HG02870 (cell line): ENCODE measurements at regions not wholly inside any gene's neighbourhood (a gene's known extent, or its start where the extent isn't known, plus 50 kb on each side); places are given as distances from the start of the nearest gene placed in this dataset.
"Not testable (repeated sequence)": the region's sequence is repeated elsewhere in the genome, so short reads cannot be mapped to it uniquely, and the experiment has no call there.

Source experiments
- ATAC-seq: cut with Tn5 transposase; IDR thresholded peaks from one replicate; pipeline ENCODE4 v1.9.1; 2021; ENCODE audit warnings: mild to moderate bottlenecking, moderate library complexity; ENCODE audit not compliant: unreplicated experiment

GRCh38 chr18:39188278-39188677 lies 1622.7 kb upstream of the CELF4 start:
- ATAC-seq = no peak

DNA sequence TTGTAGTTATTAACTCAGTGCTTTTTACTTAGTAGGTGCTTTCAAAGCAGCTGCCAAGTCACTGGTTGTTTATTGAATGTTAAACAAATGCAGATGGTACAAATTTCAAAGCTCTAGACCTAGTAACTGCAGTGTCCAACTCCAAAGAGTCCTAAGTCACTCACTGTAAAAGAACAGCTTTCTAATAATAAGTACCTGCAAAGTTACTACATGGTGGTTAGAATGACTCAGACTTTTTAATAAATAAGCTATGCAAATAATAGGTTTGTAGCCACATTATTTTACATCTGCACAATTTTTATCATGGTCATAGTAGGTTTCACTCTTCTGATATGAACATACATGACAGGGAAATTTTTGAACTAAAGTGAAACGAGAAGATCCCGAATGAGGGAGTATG lies 1620.4 kb upstream of the CELF4 start:
- no peak for ATAC-seq

DNA sequence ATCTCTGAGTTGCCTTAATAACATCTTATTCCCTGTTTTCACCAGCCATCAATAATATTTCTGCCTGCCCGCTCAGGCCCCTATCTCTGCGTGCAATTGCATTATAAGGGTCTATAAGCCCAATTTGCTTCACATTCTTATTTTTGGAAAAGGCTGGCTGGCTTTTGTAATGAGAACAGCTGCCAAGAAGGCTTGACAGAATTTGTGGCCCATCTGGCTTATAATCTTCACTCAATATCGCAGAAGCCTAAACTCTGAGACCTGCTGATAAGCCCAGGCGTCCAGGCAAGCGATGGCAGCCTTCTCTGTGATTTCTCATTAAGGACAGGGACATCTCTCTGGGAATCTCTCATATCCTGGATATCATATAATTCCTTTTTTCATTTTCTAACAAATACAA lies 1618.6 kb upstream of the CELF4 start:
- no peak for ATAC-seq

DNA sequence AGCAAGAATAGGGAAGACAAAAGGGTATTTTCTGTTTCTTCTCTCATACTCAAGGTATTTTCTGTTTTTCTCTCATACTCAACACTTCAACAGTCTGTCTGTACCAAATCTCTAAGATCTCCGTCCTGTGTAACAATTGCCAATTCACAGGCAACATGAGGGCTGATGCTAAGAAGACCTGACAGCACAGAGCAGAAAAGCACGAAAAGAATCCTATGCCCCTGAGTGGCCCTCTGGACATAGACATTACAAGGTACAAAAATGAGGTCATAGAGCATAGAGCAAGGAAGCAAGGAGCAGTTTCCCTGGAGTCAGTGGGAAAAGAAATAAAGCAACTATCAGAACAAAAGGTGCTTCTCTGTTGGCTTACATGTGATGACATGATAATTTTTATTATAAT lies 1612.6 kb upstream of the CELF4 start:
- ATAC-seq = no peak

- ATAC-seq = no peak
Observed at GRCh38 chr18:39172695-39173421, 1607.3 kb upstream of the CELF4 start.

- ATAC-seq = no peak
Observed at GRCh38 chr18:39168723-39169122, 1603.1 kb upstream of the CELF4 start.

GRCh38 chr18:39167990-39168389 lies 1602.4 kb upstream of the CELF4 start:
- no peak for ATAC-seq

DNA sequence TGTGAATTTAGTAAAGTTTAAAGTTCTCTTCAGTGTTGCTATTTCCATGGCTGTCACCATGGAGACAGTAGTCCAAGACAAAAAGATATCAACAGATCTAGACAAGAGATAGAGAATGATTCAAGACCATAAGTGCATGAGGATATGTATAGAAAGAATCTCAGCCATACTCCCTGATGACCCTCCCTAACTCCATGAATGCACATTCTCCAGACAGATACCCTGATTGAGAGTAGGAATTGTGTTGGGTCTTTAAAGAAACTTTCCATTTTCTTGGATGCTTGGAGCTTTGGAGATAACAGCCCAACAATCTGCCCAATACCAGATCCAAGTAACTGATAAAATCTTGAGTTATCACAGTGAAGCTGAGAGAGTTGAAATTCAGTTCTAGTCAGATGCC lies 1601.2 kb upstream of the CELF4 start:
- ATAC-seq = no peak

DNA sequence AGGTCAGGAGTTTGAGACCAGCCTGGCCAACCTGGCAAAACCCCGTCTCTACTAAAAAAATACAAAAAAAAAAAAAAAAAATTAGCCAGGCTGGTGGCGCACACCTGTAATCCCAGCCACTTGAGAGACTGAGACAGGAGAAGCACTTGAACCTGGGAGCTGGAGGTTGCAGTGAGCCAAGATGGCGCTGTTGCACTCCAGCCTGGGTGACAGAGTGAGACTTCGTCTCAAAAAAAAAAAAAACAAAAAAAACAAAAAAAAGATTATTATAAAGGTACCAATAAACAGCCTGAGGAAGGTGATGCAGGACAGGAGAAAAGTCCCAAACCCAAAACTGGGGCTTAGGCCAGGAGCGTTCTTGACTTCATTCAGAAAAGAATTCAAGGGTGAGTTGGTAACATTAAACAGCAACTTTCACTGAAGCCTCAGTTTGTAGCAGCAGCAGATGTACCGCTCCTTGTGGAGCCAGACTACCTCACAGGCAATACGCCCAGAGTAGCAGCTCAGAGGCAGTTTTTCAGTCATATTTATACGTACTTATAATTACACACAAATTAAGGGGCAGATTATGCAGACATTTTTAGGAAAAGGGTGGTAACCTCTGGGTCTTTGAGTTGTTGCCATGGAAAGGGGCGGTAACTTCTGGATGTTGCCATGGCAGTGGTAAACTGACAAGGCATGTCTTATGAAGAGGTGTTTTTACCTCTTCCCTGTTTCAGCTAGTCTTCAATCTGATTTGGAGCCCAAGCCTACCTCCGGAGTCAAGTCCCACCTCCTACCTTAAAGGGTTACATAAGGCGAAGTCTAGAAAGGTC lies 1596.6 kb upstream of the CELF4 start:
- ATAC-seq = no peak

- ATAC-seq = no peak
Observed at GRCh38 chr18:39149211-39149806, 1583.7 kb upstream of the CELF4 start.

GRCh38 chr18:39134255-39134654 lies 1568.7 kb upstream of the CELF4 start:
- no peak for ATAC-seq

- not testable (repeated sequence) for ATAC-seq
Observed at GRCh38 chr18:39127538-39127937, 1561.9 kb upstream of the CELF4 start.

DNA sequence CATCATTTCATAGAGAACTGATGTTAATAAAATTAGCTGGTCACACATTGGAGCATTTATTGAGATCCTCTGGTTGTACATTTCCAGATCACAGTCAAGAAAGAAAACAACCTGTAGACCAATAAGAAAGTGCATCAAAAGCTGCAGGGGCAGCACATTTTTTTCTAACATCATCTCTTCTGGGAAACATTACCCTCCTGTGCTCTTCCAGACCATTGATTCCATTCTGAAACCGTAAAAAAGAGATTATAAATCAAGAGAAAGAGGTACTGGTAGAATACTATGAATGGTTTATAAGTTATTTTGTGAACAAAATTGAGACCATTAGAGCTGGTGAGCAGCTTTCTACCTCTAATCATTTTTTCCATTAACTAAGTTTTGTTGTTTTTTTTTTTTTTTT lies 1548.2 kb upstream of the CELF4 start:
- no peak for ATAC-seq

GRCh38 chr18:39105104-39105503 lies 1539.5 kb upstream of the CELF4 start:
- no peak for ATAC-seq

- ATAC-seq = no peak
Observed at GRCh38 chr18:39072970-39073369, 1507.4 kb upstream of the CELF4 start.

DNA sequence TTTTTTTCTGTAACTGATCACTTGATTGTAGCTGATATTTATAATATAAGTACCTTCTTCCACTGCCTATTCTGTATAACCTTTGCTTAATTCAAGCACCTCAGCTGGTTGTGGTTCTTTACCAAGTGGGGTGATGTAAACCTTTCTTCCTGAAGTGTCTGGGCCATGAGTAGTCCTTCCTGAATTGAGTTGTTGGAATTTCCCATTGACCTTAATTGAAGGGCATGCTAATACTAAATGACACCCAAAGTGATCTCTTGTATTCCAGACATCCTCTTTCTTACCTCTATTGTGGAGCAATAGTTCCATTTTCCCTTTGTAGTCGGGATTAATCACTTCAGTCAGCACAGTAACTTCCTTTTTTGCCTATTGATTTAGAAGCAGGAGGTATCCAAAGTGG lies 1496.8 kb upstream of the CELF4 start:
- no peak for ATAC-seq

- ATAC-seq = no peak
Observed at GRCh38 chr18:39058386-39059000, 1492.9 kb upstream of the CELF4 start.

DNA sequence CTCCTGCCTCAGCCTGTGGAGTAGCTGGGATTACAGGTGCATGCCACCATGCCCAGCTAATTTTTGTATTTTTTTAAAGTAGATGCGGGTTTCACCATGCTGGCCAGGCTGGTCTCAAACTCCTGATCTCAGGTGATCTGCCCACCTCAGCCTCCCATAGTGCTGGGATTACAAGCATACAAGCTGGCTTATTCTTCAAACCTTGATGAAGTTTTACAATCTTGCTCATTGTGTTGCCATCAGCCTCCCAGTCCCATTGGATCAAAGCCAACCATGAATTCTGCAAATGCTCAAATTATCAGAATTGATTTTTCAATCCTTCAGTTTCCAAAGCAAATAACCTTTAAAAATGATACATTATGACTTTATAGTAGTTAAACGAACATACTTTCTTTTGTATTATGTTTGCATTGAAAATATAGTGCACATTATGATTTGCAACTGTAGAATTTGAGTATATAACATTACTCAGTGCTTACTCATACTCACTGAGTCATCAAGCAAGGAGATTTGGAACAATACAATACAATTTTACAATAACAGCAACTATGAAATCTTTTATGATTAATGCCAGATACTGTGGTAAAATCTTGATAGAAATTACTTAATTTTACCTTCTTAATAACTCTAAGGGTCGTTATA lies 1491.9 kb upstream of the CELF4 start:
- no peak for ATAC-seq

DNA sequence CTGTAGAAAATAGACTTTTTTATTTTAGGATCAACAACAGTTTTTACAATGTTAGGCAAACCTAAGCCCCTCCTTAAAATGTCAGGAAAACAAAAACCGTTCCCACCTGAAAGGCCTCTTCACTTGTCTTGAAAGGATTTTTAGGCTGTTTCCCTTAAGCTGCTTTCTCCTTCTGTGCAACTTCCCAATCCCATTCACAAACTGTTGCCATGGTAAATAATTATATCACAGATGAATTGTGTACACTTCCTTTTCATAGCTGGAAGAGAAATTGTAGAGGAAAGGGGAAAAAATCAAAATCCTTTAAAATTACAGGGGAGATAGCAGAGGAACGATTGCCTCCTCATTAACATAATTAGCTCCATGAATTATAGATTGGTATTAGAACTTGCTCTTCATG lies 1488.0 kb upstream of the CELF4 start:
- no peak for ATAC-seq

DNA sequence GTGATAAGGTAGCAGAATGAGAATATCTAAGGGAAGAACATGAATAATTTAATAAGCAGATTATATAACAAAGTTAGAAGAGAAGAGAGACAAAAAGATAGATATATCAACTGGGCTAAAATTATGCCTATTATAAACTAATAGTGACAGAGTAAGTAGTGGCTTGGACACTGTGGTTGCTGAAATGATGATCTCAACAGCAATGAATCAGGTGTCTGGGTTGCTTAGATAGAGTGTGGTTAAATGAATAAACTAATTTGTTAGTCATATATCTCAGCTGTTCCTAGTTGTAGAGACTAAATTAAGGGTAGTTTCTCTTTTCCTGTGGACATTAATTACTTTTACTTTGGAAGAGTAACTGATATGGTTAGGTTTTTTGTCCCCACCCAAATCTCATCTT lies 1485.4 kb upstream of the CELF4 start:
- no peak for ATAC-seq

GRCh38 chr18:39039813-39040212 lies 1474.2 kb upstream of the CELF4 start:
- no peak for ATAC-seq
